Osteoblast (primary cell): ENCODE measurements at regions not wholly inside any gene's neighbourhood (a gene's known extent, or its start where the extent isn't known, plus 50 kb on each side); places are given as distances from the start of the nearest gene placed in this dataset.

Source experiments
- DNase-seq: peaks from one replicate; pipeline ENCODE4 v3.0.0; 2011; ENCODE audit warnings: low spot score, mixed read lengths; ENCODE audit not compliant: insufficient read length; ENCODE audit errors: missing footprints
- H2AFZ ChIP-seq: 2 replicates; pipeline ENCODE4 v1.6.0; 2011; ENCODE audit warnings: mild to moderate bottlenecking, low read length
- H3K27ac ChIP-seq: 2 replicates; pipeline ENCODE4 v1.5.1; 2011; ENCODE audit warnings: mild to moderate bottlenecking, low read depth, low read length, moderate library complexity
- H3K27me3 ChIP-seq: 2 replicates; pipeline ENCODE4 v1.6.0; 2012; ENCODE audit warnings: mild to moderate bottlenecking, control low read depth, inconsistent platforms, low read length, moderate library complexity; ENCODE audit not compliant: insufficient read depth
- H3K36me3 ChIP-seq: 2 replicates; pipeline ENCODE4 v1.5.1; 2011; ENCODE audit warnings: mild to moderate bottlenecking, low read length, control low read depth, moderate library complexity; ENCODE audit not compliant: insufficient read depth
- H3K4me1 ChIP-seq: 2 replicates; pipeline ENCODE4 v1.5.1; 2011; ENCODE audit warnings: mild to moderate bottlenecking, low read length, control low read depth, moderate library complexity; ENCODE audit not compliant: insufficient read depth
- H3K4me2 ChIP-seq: 2 replicates; pipeline ENCODE4 v1.6.0; 2011; ENCODE audit warnings: mild to moderate bottlenecking, low read length; ENCODE audit not compliant: insufficient read depth
- H3K4me3 ChIP-seq: fragments of 200-600 bp; sonication (generic); 3 replicates; pipeline ENCODE4 v1.5.1; 2012; ENCODE audit warnings: mild to moderate bottlenecking, low read length, inconsistent platforms; ENCODE audit not compliant: insufficient read depth
- H3K79me2 ChIP-seq: 2 replicates; pipeline ENCODE4 v1.6.0; 2012; ENCODE audit warnings: mild to moderate bottlenecking, low read length, control low read depth, inconsistent platforms; ENCODE audit not compliant: insufficient read depth
- H3K9me3 ChIP-seq: 2 replicates; pipeline ENCODE4 v1.5.1; 2011; ENCODE audit warnings: low read depth, low read length, control low read depth
- H4K20me1 ChIP-seq: 2 replicates; pipeline ENCODE4 v1.6.0; 2012; ENCODE audit warnings: mild to moderate bottlenecking, low read length, control low read depth; ENCODE audit not compliant: insufficient read depth
- TF ChIP-seq, protein P1 (sequence below): IDR thresholded peaks from 2 replicates; pipeline ENCODE4 v1.5.1; 2011; ENCODE audit warnings: mild to moderate bottlenecking, low read depth, low read length, moderate library complexity; ENCODE audit errors: extremely low read depth

DNA sequence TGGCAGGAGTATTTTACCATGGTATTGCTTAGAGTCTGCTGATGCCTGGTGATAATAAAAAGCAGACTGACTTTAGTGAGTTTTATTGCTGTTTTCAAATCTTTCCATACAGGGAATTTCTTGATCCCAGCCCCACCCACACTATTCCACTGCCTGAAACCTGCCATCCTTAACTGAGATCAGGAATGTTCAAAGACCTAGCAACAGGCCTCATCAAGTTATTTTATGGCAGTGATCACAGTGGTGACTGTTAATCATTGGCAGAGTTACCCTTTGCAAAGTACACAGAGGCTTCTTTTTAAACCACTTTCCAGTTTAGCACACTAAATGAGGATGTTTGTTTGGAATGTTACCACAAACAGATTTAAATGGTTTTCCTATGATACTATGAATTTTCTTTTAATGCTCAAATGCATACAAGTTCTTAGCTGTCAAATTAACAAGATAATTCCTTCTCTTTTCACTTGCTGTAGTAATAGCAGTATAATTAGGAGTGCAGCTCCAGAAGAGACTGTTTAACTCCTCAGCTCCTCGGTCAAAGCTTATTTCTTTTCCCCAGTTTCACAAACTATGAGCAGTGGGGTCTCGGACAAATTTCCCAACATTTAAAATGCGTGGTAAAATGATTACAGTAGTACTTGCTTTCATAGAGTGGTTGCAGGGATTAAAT lies 69.9 kb upstream of the USP25 start:
- Histone ChIP-seq H3K4me3 (no peak overlapping the region), H3K4me2 (no peak overlapping the region), H3K79me2 (no peaks in the 10 kb centered on the region), H2AFZ (peak overlapping the region; percentile 46), H4K20me1 (no peaks in the 10 kb centered on the region), H3K36me3 (no peaks in the 10 kb centered on the region), H3K27ac (no peak overlapping the region), H3K9me3 (no peaks in the 10 kb centered on the region), H3K4me1 (no peaks in the 10 kb centered on the region), H3K27me3 (no peaks in the 10 kb centered on the region)
- no peak for DNase-seq
- TF ChIP-seq, protein P1, sequence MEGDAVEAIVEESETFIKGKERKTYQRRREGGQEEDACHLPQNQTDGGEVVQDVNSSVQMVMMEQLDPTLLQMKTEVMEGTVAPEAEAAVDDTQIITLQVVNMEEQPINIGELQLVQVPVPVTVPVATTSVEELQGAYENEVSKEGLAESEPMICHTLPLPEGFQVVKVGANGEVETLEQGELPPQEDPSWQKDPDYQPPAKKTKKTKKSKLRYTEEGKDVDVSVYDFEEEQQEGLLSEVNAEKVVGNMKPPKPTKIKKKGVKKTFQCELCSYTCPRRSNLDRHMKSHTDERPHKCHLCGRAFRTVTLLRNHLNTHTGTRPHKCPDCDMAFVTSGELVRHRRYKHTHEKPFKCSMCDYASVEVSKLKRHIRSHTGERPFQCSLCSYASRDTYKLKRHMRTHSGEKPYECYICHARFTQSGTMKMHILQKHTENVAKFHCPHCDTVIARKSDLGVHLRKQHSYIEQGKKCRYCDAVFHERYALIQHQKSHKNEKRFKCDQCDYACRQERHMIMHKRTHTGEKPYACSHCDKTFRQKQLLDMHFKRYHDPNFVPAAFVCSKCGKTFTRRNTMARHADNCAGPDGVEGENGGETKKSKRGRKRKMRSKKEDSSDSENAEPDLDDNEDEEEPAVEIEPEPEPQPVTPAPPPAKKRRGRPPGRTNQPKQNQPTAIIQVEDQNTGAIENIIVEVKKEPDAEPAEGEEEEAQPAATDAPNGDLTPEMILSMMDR: no peak

DNA sequence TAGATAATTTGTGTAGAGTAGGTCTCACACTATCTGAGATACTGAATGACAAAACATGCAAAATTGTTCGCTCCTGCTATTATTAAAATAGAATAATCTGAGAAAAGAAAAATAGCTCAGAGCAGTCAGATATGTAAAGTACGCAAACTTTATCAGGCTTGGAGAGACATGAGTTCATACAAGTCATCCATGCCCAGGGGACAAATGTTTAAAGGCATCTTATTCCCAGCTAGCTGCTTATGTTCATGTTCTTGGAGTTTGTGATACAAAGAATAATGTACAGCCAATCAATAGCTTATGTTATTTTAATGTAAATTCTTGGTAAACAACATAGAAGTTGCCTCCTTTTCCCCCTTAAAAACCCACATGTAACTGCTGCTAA lies 69.4 kb upstream of the USP25 start:
- no peak overlapping the region for H3K27ac ChIP-seq
- H2AFZ ChIP-seq: no peak overlapping the region
- no peaks in the 10 kb centered on the region for H3K9me3 ChIP-seq
- no peak overlapping the region for H3K4me2 ChIP-seq
- H3K27me3 ChIP-seq: no peaks in the 10 kb centered on the region
- TF ChIP-seq, protein P1: no peak
- H4K20me1 ChIP-seq: no peaks in the 10 kb centered on the region
- H3K4me1 ChIP-seq: no peaks in the 10 kb centered on the region
- H3K79me2 ChIP-seq: no peaks in the 10 kb centered on the region
- no peak overlapping the region for H3K4me3 ChIP-seq
- no peaks in the 10 kb centered on the region for H3K36me3 ChIP-seq
- no peak for DNase-seq

DNA sequence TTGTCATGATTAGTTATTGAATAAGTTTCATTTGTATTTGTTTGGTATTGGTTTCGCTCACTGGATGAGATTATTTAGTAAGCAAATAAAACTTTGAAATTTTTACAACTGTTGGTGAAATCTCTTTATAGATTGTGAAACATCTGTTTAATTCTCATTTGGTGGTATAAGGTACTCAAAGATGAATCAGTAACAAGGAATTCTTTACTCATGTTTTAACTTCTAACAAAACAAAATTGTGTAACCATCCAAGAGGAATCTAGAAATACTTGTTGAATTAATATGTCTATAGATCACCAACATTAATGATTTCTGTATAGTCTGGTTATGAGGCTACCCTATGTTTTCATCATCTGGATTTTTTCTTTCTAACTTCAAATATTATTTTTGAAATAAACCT lies 62.8 kb upstream of the USP25 start:
- Histone ChIP-seq H3K79me2 (no peaks in the 10 kb centered on the region), H3K27me3 (no peaks in the 10 kb centered on the region), H2AFZ (no peak overlapping the region), H3K36me3 (no peaks in the 10 kb centered on the region), H3K4me2 (no peak overlapping the region), H4K20me1 (no peaks in the 10 kb centered on the region), H3K4me3 (no peak overlapping the region), H3K27ac (no peak overlapping the region), H3K9me3 (no peaks in the 10 kb centered on the region), H3K4me1 (peaks cover 11% of the 10 kb centered on the region)
- DNase-seq: peak; percentile 27
- TF ChIP-seq, protein P1: no peak

DNA sequence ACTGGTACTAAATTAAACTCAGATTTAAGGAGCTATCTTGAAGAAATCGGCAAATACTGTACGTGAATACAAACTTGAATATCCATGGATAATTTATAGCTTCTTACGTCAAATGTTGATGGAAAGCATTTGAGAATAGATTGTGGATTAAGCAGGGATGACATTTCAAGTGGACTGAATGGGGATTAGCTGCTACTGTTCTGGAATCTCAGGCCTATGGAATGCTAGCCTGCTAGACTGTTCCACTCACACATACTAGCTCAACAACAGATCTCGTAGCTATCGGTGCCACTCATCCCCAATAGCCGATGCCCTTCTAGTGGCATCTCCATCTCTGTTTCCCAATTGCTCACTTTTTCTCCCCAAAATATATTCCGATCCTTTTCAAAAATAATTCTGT lies 62.0 kb upstream of the USP25 start:
- Histone ChIP-seq H3K27me3 (no peaks in the 10 kb centered on the region), H3K9me3 (no peaks in the 10 kb centered on the region), H3K27ac (no peak overlapping the region), H2AFZ (no peak overlapping the region), H3K79me2 (no peaks in the 10 kb centered on the region), H4K20me1 (no peaks in the 10 kb centered on the region), H3K36me3 (no peaks in the 10 kb centered on the region), H3K4me3 (no peak overlapping the region), H3K4me1 (peaks cover 11% of the 10 kb centered on the region), H3K4me2 (no peak overlapping the region)
- TF ChIP-seq, protein P1: no peak
- no peak for DNase-seq
